IMR-90 (cell line): ENCODE measurements at regions not wholly inside any gene's neighbourhood (a gene's known extent, or its start where the extent isn't known, plus 50 kb on each side); places are given as distances from the start of the nearest gene placed in this dataset.

Source experiments
- ATAC-seq: fragments of 200-7000 bp; cut with Tn5 transposase; 2 replicates; pipeline ENCODE4 v1.9.1; 2020; ENCODE audit warnings: low read depth, mild to moderate bottlenecking, moderate library complexity
- BruUV-seq: library from RNA; stranded (reverse); fragments of 400-500 nt; replicated peaks from 2 replicates; lab custom pipeline; 2021; lab: Mats Ljungman, UMichigan
- CTCF ChIA-PET: fragments of 300-600 bp; formaldehyde crosslinking; extraction: SDS; loops from one replicate; lab custom pipeline; 2021; ENCODE audit warnings: antibody characterized with exemption; lab: Yijun Ruan, JAX
- POLR2A ChIA-PET: fragments of 300-600 bp; sonication (Branson Sonifier 250); formaldehyde crosslinking; loops from one replicate; lab custom pipeline; 2022; ENCODE audit warnings: antibody characterized with exemption; ENCODE audit not compliant: unreplicated experiment; lab: Charles Lee
- DNase-seq: peaks from one replicate; pipeline ENCODE4 v3.0.0; 2013
- H2AFZ ChIP-seq: replicated peaks from 2 replicates; pipeline ENCODE3; 2013; ENCODE audit warnings: low read length, mild to moderate bottlenecking; ENCODE audit not compliant: poor library complexity
- H2AK5ac ChIP-seq: 2 replicates; pipeline ENCODE4 v1.6.1; 2013; ENCODE audit warnings: low read depth, low read length, inconsistent platforms
- H2AK9ac ChIP-seq: replicated peaks from 2 replicates; pipeline ENCODE3; 2013; ENCODE audit warnings: mild to moderate bottlenecking, low read depth, low read length, moderate library complexity; ENCODE audit not compliant: poor library complexity
- H2BK120ac ChIP-seq: 2 replicates; pipeline ENCODE4 v1.6.1; 2013; ENCODE audit warnings: low read depth, low read length, inconsistent platforms
- H2BK15ac ChIP-seq: 3 replicates; pipeline ENCODE4 v1.6.1; 2013; ENCODE audit warnings: low read depth, low read length, inconsistent platforms
- H2BK20ac ChIP-seq: 2 replicates; pipeline ENCODE4 v1.6.1; 2013; ENCODE audit warnings: low read depth, mild to moderate bottlenecking, inconsistent platforms, low read length, moderate library complexity
- H2BK5ac ChIP-seq: 2 replicates; pipeline ENCODE4 v1.6.1; 2013; ENCODE audit warnings: mild to moderate bottlenecking, low read depth, low read length, inconsistent platforms; ENCODE audit not compliant: poor library complexity, severe bottlenecking
- H3K14ac ChIP-seq: replicated peaks from 2 replicates; pipeline ENCODE4 v1.6.1; 2013; ENCODE audit warnings: low read depth, low read length, inconsistent platforms
- H3K18ac ChIP-seq: 2 replicates; pipeline ENCODE4 v1.6.1; 2013; ENCODE audit warnings: low read depth, low read length, control low read depth
- H3K23ac ChIP-seq: 2 replicates; pipeline ENCODE4 v1.6.1; 2013; ENCODE audit warnings: low read depth, low read length, inconsistent platforms
- H3K27ac ChIP-seq: 2 replicates; pipeline ENCODE4 v1.5.1; 2013; ENCODE audit warnings: mild to moderate bottlenecking, control low read depth, low read length; ENCODE audit not compliant: insufficient read depth
- H3K27me3 ChIP-seq: 2 replicates; pipeline ENCODE4 v1.6.1; 2013; ENCODE audit warnings: low read length; ENCODE audit not compliant: control insufficient read depth, insufficient read depth
- H3K36me3 ChIP-seq: 2 replicates; pipeline ENCODE4 v1.6.1; 2013; ENCODE audit warnings: low read length, mixed read lengths; ENCODE audit not compliant: control insufficient read depth, insufficient read depth
- H3K4ac ChIP-seq: 2 replicates; pipeline ENCODE4 v1.6.1; 2013; ENCODE audit warnings: low read depth, low read length, inconsistent platforms
- H3K4me1 ChIP-seq: 2 replicates; pipeline ENCODE4 v1.6.1; 2013; ENCODE audit warnings: low read length, mixed read lengths; ENCODE audit not compliant: control insufficient read depth, insufficient read depth
- H3K4me2 ChIP-seq: 2 replicates; pipeline ENCODE4 v1.6.1; 2013; ENCODE audit warnings: low read depth, mild to moderate bottlenecking, control low read depth, low read length, moderate library complexity
- H3K4me3 ChIP-seq: 2 replicates; pipeline ENCODE4 v1.5.1; 2013; ENCODE audit warnings: low read depth, mild to moderate bottlenecking, control low read depth, low read length, moderate library complexity; ENCODE audit not compliant: insufficient read depth
- H3K56ac ChIP-seq: 2 replicates; pipeline ENCODE4 v1.6.1; 2013; ENCODE audit warnings: low read length, inconsistent platforms; ENCODE audit not compliant: insufficient read depth; ENCODE audit errors: extremely low read depth
- H3K79me1 ChIP-seq, 2 experiments: 2 replicates each; pipeline ENCODE4 v1.6.1; 2013; ENCODE audit warnings: low read length in 2 of 2, inconsistent platforms in 1 of 2, low read depth in 1 of 2
- H3K9ac ChIP-seq: 2 replicates; pipeline ENCODE4 v1.6.1; 2013; ENCODE audit warnings: low read depth, low read length, control low read depth
- H3K9me1 ChIP-seq: 2 replicates; pipeline ENCODE4 v1.6.1; 2013; ENCODE audit warnings: low read length, inconsistent platforms; ENCODE audit not compliant: insufficient read depth
- H3K9me3 ChIP-seq: 2 replicates; pipeline ENCODE4 v1.6.1; 2013; ENCODE audit warnings: low read length; ENCODE audit not compliant: control insufficient read depth, insufficient read depth
- H4K20me1 ChIP-seq: 2 replicates; pipeline ENCODE4 v1.6.1; 2013; ENCODE audit warnings: low read length, inconsistent platforms; ENCODE audit not compliant: insufficient read depth
- H4K5ac ChIP-seq: 2 replicates; pipeline ENCODE4 v1.6.1; 2013; ENCODE audit warnings: mild to moderate bottlenecking, low read depth, low read length, control low read depth
- H4K8ac ChIP-seq, 2 experiments: 2 replicates each; pipeline ENCODE4 v1.6.1; 2013; ENCODE audit warnings: low read depth in 2 of 2, low read length in 2 of 2, control low read depth in 1 of 2, inconsistent platforms in 1 of 2
- H4K91ac ChIP-seq: 2 replicates; pipeline ENCODE4 v1.6.1; 2013; ENCODE audit warnings: low read depth, low read length, inconsistent platforms; ENCODE audit not compliant: insufficient read depth
- BHLHE40 ChIP-seq: fragments of 150-350 bp; IDR thresholded peaks from 2 replicates; pipeline ENCODE4 v1.6.1; 2016; ENCODE audit warnings: mild to moderate bottlenecking, low read depth, low read length
- CEBPB ChIP-seq: IDR thresholded peaks from 2 replicates; pipeline ENCODE4 v1.6.1; 2012; ENCODE audit warnings: low read depth, low read length, improper control_type of control experiment
- CHD1 ChIP-seq: IDR thresholded peaks from 2 replicates; pipeline ENCODE4 v1.6.1; 2012; ENCODE audit warnings: low read depth, low read length, improper control_type of control experiment
- ELK1 ChIP-seq: fragments of 150-350 bp; IDR thresholded peaks from 2 replicates; pipeline ENCODE4 v1.6.1; 2016; ENCODE audit warnings: low read depth, mild to moderate bottlenecking, low read length, moderate library complexity, borderline replicate concordance
- FOS ChIP-seq: fragments of 150-350 bp; IDR thresholded peaks from 2 replicates; pipeline ENCODE4 v1.6.1; 2016; ENCODE audit warnings: low read depth, low read length
- MAFK ChIP-seq: IDR thresholded peaks from 2 replicates; pipeline ENCODE4 v1.6.1; 2012; ENCODE audit warnings: low read depth, low read length, improper control_type of control experiment
- MXI1 ChIP-seq: IDR thresholded peaks from 2 replicates; pipeline ENCODE4 v1.6.1; 2012; ENCODE audit warnings: low read depth, mild to moderate bottlenecking, low read length, moderate library complexity, borderline replicate concordance
- NFE2L2 ChIP-seq: fragments of 150-350 bp; IDR thresholded peaks from 2 replicates; pipeline ENCODE4 v1.6.1; 2016; ENCODE audit warnings: low read depth, mild to moderate bottlenecking, low read length
- POLR2A ChIP-seq: IDR thresholded peaks from 2 replicates; pipeline ENCODE4 v1.6.1; 2012; ENCODE audit warnings: mild to moderate bottlenecking, low read depth, low read length
- RAD21 ChIP-seq: IDR thresholded peaks from 2 replicates; pipeline ENCODE4 v1.6.1; 2012; ENCODE audit warnings: low read length, improper control_type of control experiment
- RCOR1 ChIP-seq: IDR thresholded peaks from 2 replicates; pipeline ENCODE4 v1.6.1; 2012; ENCODE audit warnings: mild to moderate bottlenecking, low read length, improper control_type of control experiment; ENCODE audit not compliant: insufficient replicate concordance
- RFX5 ChIP-seq: IDR thresholded peaks from 2 replicates; pipeline ENCODE4 v1.8.0; 2012; ENCODE audit warnings: low read depth, mild to moderate bottlenecking, low read length, moderate library complexity
- SMC3 ChIP-seq: fragments of 150-350 bp; IDR thresholded peaks from 2 replicates; pipeline ENCODE4 v1.6.1; 2016; ENCODE audit warnings: low read depth, mild to moderate bottlenecking, antibody characterized with exemption, low read length, moderate library complexity
- USF2 ChIP-seq: fragments of 150-350 bp; IDR thresholded peaks from 2 replicates; pipeline ENCODE4 v1.6.1; 2017; ENCODE audit warnings: mild to moderate bottlenecking, antibody characterized with exemption, low read length, low read depth
- dilution Hi-C: fragments of 300-500 bp; cut with HindIII; formaldehyde crosslinking; loops from one replicate; pipeline ENCODE4 v1.14.3; 2018; ENCODE audit warnings: low sequenced_read_pairs; ENCODE audit not compliant: unreplicated experiment
- in situ Hi-C: fragments of 300-500 bp; cut with MboI; formaldehyde crosslinking; loops from 3 replicates; pipeline ENCODE4 v1.14.3; 2019; ENCODE audit warnings: low sequenced_read_pairs, inconsistent platforms, mixed read lengths
- intact Hi-C: fragments of 100-400 bp; cut with micrococcal nuclease; formaldehyde crosslinking; loops from 2 replicates; pipeline ENCODE4 v1.10.0; 2022
- TF ChIP-seq, protein P1 (sequence below): conservative IDR thresholded peaks from 2 replicates; pipeline ENCODE4 v1.5.1; 2012; ENCODE audit warnings: mild to moderate bottlenecking, low read depth, low read length, improper control_type of control experiment

GRCh38 chr4:79232540-79232939 lies 93.3 kb downstream of the NAA11 start:
- H4K8ac ChIP-seq: no peak overlapping the region
- no peak overlapping the region for H2AFZ ChIP-seq
- H3K9ac ChIP-seq: no peak overlapping the region
- POLR2A ChIA-PET: no interaction called here
- H3K23ac ChIP-seq: no peak overlapping the region
- H3K9me1 ChIP-seq: no peaks in the 10 kb centered on the region
- no peak overlapping the region for H3K18ac ChIP-seq
- H3K36me3 ChIP-seq: no peaks in the 10 kb centered on the region
- no peak overlapping the region for H3K56ac ChIP-seq
- in situ Hi-C loops: no loop called here
- no peak overlapping the region for H2BK120ac ChIP-seq
- no peak overlapping the region for H3K27ac ChIP-seq
- H4K20me1 ChIP-seq: no peaks in the 10 kb centered on the region
- H2AK5ac ChIP-seq: no peak overlapping the region
- no peak overlapping the region for H3K14ac ChIP-seq
- dilution Hi-C loops: no loop called here
- H3K4me1 ChIP-seq: no peaks in the 10 kb centered on the region
- no peak overlapping the region for H3K4me3 ChIP-seq
- H3K79me1 ChIP-seq: no peaks in the 10 kb centered on the region
- no peak overlapping the region for H3K4me2 ChIP-seq
- intact Hi-C loops: no loop called here
- H2BK5ac ChIP-seq: no peak overlapping the region
- H3K9me3 ChIP-seq: no peaks in the 10 kb centered on the region
- H2AK9ac ChIP-seq: no peak overlapping the region
- TF ChIP-seq CEBPB: no peak
- TF ChIP-seq RAD21: no peak
- no peak for TF ChIP-seq NFE2L2
- no peak for TF ChIP-seq MXI1
- TF ChIP-seq POLR2A: no peak
- TF ChIP-seq SMC3: no peak
- no peak for TF ChIP-seq CHD1
- TF ChIP-seq RFX5: no peak
- TF ChIP-seq BHLHE40: no peak
- TF ChIP-seq, protein P1, sequence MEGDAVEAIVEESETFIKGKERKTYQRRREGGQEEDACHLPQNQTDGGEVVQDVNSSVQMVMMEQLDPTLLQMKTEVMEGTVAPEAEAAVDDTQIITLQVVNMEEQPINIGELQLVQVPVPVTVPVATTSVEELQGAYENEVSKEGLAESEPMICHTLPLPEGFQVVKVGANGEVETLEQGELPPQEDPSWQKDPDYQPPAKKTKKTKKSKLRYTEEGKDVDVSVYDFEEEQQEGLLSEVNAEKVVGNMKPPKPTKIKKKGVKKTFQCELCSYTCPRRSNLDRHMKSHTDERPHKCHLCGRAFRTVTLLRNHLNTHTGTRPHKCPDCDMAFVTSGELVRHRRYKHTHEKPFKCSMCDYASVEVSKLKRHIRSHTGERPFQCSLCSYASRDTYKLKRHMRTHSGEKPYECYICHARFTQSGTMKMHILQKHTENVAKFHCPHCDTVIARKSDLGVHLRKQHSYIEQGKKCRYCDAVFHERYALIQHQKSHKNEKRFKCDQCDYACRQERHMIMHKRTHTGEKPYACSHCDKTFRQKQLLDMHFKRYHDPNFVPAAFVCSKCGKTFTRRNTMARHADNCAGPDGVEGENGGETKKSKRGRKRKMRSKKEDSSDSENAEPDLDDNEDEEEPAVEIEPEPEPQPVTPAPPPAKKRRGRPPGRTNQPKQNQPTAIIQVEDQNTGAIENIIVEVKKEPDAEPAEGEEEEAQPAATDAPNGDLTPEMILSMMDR: no peak
- TF ChIP-seq RCOR1: no peak
- no peak for TF ChIP-seq ELK1
- no peak for TF ChIP-seq USF2
- no peak for TF ChIP-seq FOS
- no peak for TF ChIP-seq MAFK
- no peak overlapping the region for H2BK20ac ChIP-seq
- H3K27me3 ChIP-seq: no peaks in the 10 kb centered on the region
- no peak overlapping the region for H2BK15ac ChIP-seq
- no peak overlapping the region for H4K91ac ChIP-seq
- CTCF ChIA-PET: interaction anchor here (1.6 kb wide), 1 partner anchor 17 kb away, joined by 4 read pairs; no protein-coding TSS in a partner anchor
- peak; percentile 7 for DNase-seq
- no peak overlapping the region for H4K5ac ChIP-seq
- H3K4ac ChIP-seq: no peak overlapping the region
- BruUV-seq: no TSS peak
- peak; percentile 88 for ATAC-seq
